Stimulated activated naive CD8-positive, alpha-beta T cell treated with anti-CD3 and anti-CD28 coated beads, Interleukin-15, Interleukin-2, amounts not matched to agents 100 U/mL and 50 U/mL, for 24 hours (primary cell): ENCODE measurements at regions not wholly inside any gene's neighbourhood (a gene's known extent, or its start where the extent isn't known, plus 50 kb on each side); places are given as distances from the start of the nearest gene placed in this dataset.

Source experiments
- ATAC-seq: fragments of 150-1000 bp; cut with Tn5 transposase; one replicate; pipeline ENCODE4 v1.10.0; 2021
- DNase-seq: peaks from one replicate; pipeline ENCODE4 v3.0.0; 2021

GRCh38 chr5:142433526-142434321 is 108.9 kb upstream of the SPRY4 start:
- DNase-seq (no peak), ATAC-seq (no peak)

- peak; percentile 36 for DNase-seq
- ATAC-seq: peak; percentile 85
Observed at GRCh38 chr5:142432961-142433360, 108.1 kb upstream of the SPRY4 start.

- DNase-seq: peak; percentile 44
Observed at GRCh38 chr5:142432369-142432863, 107.6 kb upstream of the SPRY4 start.

GRCh38 chr5:142428773-142429473 is 104.1 kb upstream of the SPRY4 start:
- no peak for ATAC-seq

More at GRCh38 chr5:142432369-142432863, 107.6 kb upstream of the SPRY4 start:
- ATAC-seq: peak; percentile 72

DNA sequence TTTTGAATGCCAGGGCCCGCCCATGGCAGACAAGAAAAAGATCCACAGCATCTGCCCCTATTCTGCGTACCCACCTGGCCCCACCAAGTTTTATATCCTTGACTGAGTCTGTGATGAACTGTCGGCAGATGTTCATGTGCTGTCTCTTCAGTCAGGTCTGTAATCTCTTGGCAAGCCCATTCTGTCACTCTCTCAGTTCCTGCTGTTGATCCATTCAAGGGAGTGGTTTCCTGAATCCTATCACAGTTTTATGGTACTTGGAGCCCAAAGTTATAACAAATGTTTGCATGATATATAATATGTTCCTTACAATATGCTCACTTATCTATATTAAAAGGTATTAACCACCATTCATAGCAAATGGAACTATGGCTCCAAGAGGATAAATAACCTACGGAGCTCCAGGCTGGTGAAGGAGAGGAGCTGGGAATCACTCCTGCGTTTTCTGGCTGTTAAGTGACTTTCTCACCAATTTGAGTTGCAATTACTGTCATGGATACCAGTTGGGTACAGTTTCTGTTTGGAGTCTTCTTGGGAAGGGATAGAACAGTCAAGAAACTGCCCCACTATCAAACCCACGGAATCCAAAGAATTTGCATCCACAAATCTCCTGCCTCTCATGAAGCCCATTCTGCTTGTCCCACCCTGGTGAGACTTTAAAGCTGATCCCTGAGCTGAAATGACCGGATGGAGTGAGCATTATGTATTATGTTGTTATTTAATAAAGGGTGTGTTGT is 103.4 kb upstream of the SPRY4 start:
- ATAC-seq (no peak), DNase-seq (no peak)

More at GRCh38 chr5:142428773-142429473, 104.1 kb upstream of the SPRY4 start:
- no peak for DNase-seq

- DNase-seq: no peak
- no peak for ATAC-seq
Observed at GRCh38 chr5:142427529-142427928, 102.7 kb upstream of the SPRY4 start.

- DNase-seq (no peak), ATAC-seq (no peak)
Observed at GRCh38 chr5:142427015-142427364, 102.2 kb upstream of the SPRY4 start.

DNA sequence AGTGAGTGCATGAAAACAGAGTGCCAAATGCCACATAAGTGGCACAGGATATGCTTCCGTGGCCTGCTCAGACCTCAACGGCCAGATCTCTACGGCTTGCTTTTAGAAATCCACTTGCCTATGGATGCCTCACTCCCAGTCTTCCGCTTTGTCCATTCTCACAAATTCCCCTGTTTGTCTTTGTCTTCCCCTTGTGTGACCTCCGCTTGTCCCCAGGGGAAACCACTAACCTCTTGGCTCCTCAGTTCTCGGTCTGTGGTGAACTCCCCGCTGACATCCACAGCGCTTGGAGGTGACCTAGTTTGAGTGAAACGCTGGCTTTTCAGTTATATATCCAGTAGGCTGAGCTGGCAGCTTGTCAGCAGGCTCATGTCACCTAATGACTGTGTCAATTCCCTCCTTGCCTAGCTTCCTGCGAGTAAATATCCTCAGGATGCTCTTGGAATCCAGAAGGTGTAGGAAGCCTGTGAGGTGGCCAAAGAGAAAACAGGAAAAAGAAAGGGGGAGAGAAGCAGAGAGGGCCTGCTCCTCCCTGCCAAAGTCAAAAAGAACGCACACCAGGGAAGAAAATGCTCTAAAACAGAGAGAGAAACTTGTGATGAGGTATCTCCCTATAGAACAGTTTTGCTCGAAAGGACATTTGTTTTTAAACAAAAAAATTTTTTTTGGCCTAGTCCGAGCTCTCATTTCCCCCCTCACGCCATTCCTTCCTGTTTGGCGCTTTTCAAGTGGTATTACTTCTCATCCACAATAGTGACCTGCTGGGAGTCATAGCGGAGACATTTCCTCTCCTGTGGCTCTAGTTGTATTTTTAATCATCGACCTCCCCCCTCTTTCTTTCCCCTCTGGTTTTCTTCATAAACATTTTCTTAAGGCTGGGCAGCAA is 101.6 kb upstream of the SPRY4 start:
- DNase-seq (peak; percentile 38), ATAC-seq (peak; percentile 59)

- ATAC-seq: no peak
Observed at GRCh38 chr5:142425286-142426065, 100.7 kb upstream of the SPRY4 start.

GRCh38 chr5:142422429-142422828 is 97.6 kb upstream of the SPRY4 start:
- DNase-seq: no peak
- no peak for ATAC-seq

More at GRCh38 chr5:142425286-142426065, 100.7 kb upstream of the SPRY4 start:
- no peak for DNase-seq

- no peak for DNase-seq
- ATAC-seq: no peak
Observed at GRCh38 chr5:142421621-142422397, 97.0 kb upstream of the SPRY4 start.

DNA sequence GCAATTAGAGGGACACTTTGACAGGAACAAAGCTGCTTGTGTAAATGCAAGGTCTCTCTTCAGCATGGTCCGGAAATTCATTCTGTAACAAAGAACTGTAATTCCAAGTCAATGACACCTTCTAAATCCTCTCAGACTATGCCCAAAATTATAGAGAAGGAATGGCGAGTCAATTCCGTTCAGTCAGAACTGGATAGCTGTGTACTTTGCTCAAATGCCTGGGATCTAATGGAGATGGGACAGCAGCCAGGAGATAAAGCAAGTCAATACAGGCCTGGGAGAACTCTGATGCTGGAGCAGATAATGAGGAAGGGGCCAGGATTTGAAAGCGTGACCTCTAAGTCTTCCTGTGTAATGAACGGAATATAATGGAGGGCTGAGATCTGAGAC is 96.4 kb upstream of the SPRY4 start:
- ATAC-seq: no peak
- DNase-seq: no peak

DNA sequence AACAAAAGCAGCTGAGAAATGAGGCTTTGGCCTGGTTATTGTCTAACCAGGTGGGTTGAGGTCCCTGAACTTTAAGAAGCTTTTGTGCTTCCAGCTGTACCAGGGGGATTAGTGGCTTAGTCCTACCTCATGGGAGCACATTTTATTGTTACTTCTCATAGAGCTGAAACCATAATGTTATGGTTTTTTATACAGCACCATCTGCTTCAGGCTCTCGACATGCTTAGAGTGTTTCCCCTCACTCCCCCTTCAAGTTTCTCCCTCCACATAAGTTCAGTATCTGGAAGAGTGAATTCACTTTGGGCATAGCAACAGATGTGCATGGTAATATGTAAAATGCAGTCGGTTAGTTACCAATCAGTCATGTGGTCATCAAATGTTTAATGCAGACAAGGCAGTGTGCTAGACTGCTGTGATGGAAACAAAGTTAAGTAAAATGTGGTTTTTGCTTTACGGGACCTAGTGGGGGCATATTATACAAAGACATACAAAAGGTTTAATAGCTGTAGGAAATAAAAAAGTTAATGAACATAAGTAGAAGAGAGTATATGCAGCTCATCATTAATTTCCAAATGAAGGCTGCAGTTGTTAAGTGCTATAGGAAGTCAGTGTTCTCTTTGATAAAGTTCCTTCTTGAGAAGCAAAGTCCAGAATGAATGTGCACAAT is 95.9 kb upstream of the SPRY4 start:
- DNase-seq (no peak), ATAC-seq (no peak)

DNA sequence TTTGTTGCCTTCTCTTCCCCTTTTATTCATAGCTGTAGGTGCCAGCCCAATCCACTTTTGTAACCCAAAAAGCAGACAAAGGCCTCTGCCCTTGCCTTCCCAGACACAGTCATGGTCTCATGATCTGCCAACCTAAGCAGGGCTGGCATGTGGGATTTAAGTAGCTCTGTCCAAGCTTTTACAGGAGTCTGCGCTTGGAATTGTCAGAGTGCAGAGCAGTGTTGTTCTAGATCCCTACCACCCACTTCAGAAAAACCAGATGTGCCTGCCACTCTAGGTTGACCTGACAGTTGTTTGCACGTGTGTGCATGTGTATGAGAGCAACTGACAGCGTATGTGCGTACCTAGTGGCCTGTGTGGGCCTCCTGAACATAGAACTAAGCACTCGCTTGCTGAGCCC is 87.8 kb upstream of the SPRY4 start:
- DNase-seq (no peak), ATAC-seq (no peak)

DNA sequence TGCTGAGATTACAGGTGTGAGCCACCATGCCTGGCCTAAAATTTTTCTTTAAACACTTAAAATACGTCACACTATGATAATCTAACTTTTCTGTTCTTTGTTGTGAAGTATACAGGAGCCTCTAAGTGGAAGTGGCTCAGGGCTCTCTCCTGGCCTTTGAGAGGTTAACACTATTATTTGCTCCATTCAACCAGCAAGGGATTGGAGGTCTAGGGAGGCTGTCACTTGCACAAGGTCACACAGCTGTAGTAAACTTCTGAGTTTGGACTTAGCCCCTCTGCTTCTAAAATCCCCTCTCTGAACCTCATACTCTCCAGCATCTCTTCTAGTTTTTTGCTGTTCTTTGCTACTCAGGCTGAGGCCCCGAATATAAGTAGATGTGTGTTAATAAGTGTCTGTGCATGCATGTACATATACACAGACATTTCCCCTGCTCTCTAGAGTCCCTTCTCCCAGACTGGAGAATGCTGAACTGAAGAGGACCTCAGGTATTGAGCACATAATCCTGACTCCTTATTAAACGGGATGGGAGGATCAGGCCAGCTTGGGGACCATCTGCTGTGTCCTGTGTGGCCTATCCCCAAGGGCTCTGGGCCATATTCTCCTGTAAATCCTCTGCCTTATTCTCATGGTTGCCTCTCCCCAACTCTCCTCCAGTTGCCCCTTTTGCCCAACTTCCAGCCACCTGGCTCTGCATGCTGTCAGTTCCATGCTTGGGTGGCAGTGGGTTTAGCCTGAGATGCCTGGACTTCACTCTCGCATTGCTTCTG is 87.0 kb upstream of the SPRY4 start:
- DNase-seq: no peak

DNA sequence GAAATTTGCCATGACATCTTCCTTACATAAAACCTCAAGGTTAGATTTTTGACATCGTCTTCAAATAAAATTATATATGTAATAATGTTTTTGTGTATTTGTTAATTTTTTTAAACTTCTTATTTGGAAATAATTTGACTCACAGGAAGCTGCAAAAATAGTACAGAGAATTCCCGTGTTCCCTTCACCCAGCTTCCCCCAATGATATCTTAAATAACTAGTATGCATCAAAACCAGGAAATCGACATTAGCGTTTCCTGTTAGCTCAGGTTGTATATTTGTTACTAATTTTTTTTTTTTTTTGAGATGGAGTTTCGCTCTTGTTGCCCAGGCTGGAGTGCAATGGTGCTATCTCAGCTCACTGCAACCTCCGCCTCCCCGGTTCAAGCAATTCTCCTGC is 86.3 kb upstream of the SPRY4 start:
- ATAC-seq (no peak), DNase-seq (no peak)

More for the DNA sequence above, 87.0 kb upstream of the SPRY4 start:
- no peak for ATAC-seq

DNA sequence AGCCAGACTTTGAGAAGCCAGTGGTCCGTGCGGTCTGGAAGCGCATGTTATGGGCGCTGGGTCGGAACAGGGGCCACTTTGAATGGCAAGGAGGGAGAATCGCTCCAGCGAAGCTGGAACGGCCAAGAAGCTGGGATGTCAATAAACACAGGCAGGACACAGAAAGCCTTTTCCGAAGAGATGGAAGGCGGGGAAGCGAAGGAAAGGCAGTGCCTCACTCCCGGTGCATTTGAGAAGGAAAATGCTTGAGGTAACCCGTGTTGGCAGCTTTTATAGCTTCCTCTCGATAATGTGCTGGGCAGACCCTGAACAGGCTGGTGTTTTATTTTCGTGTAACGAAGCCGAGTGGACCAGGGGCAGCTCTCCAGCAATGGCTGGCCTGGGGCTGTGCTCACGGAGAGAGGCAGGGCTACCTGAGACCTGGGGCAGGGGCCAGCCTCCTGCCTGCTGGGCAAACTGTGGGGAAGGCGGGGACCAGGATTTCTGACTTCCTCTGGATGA is 84.2 kb upstream of the SPRY4 start:
- no peak for ATAC-seq
- no peak for DNase-seq

DNA sequence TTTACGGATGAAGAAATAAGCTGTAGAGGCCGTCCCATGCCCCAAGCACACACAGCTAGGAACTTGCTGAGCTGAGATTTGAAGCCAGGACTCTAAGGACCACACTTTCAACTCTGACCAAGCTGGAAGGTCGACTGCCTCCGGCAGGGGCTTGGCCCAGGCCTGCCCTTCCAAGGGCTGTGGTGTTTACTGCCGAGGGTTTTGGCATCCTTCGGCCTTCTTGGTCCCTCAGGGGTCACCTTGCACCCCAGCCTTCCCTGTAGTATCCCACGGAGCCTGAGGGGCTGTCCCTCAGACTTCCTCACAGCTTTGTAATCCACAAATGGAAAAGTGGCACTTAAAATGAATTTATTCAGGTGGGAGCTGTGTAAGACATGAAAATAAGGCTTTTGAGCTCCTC is 83.7 kb upstream of the SPRY4 start:
- ATAC-seq: no peak
- no peak for DNase-seq
